Astrocyte (in vitro differentiated cells and primary cell): ENCODE measurements at regions not wholly inside any gene's neighbourhood (a gene's known extent, or its start where the extent isn't known, plus 50 kb on each side); places are given as distances from the start of the nearest gene placed in this dataset.

Experiments used
- DNase-seq: peaks from one replicate; pipeline ENCODE4 v3.0.0-alpha.2; 2010; ENCODE audit warnings: low read depth
- FAIRE-seq: peaks from 2 replicates; lab custom pipeline; 2011; peaks lifted over from hg19 to GRCh38; lab: Jason Lieb, UNC
- H2AFZ ChIP-seq: 2 replicates; pipeline ENCODE4 v1.6.0; 2012; ENCODE audit warnings: low read depth, low read length, inconsistent platforms
- H3K27ac ChIP-seq: 2 replicates; pipeline ENCODE4 v1.5.1; 2011; ENCODE audit warnings: low read depth, low read length, inconsistent platforms
- H3K27me3 ChIP-seq: 2 replicates; pipeline ENCODE4 v1.6.0; 2011; ENCODE audit warnings: low read length, inconsistent platforms; ENCODE audit not compliant: insufficient read depth
- H3K36me3 ChIP-seq: 2 replicates; pipeline ENCODE4 v1.5.1; 2011; ENCODE audit warnings: low read length, inconsistent platforms; ENCODE audit not compliant: insufficient read depth
- H3K4me1 ChIP-seq: 2 replicates; pipeline ENCODE4 v1.5.1; 2011; ENCODE audit warnings: low read length, inconsistent platforms; ENCODE audit not compliant: insufficient read depth
- H3K4me2 ChIP-seq: 2 replicates; pipeline ENCODE4 v1.6.0; 2012; ENCODE audit warnings: low read length, inconsistent platforms
- H3K4me3 ChIP-seq: 2 replicates; pipeline ENCODE4 v1.5.1; 2011; ENCODE audit warnings: low read depth, mild to moderate bottlenecking, low read length, inconsistent platforms; ENCODE audit not compliant: insufficient read depth
- H3K79me2 ChIP-seq: 2 replicates; pipeline ENCODE4 v1.6.0; 2012; ENCODE audit warnings: mild to moderate bottlenecking, low read length, inconsistent platforms; ENCODE audit not compliant: insufficient read depth
- H3K9ac ChIP-seq: 2 replicates; pipeline ENCODE4 v1.6.0; 2012; ENCODE audit warnings: mild to moderate bottlenecking, low read length, inconsistent platforms
- H3K9me3 ChIP-seq: 2 replicates; pipeline ENCODE4 v1.5.1; 2012; ENCODE audit warnings: low read depth, mild to moderate bottlenecking, low read length, inconsistent platforms; ENCODE audit not compliant: insufficient read depth
- H4K20me1 ChIP-seq: 2 replicates; pipeline ENCODE4 v1.6.0; 2012; ENCODE audit warnings: low read length, inconsistent platforms; ENCODE audit not compliant: insufficient read depth
- H3K27ac Mint-ChIP-seq: one replicate; pipeline ENCODE4 v1.8.0; 2021; ENCODE audit warnings: mild to moderate bottlenecking, mixed read lengths; ENCODE audit not compliant: unreplicated experiment
- H3K27me3 Mint-ChIP-seq: one replicate; pipeline ENCODE4 v1.8.0; 2021; ENCODE audit warnings: low read depth, mixed read lengths; ENCODE audit not compliant: unreplicated experiment
- H3K36me3 Mint-ChIP-seq: one replicate; pipeline ENCODE4 v1.8.0; 2021; ENCODE audit warnings: low read depth, mixed read lengths; ENCODE audit not compliant: unreplicated experiment
- H3K4me1 Mint-ChIP-seq: one replicate; pipeline ENCODE4 v1.8.0; 2021; ENCODE audit warnings: low read depth, mixed read lengths; ENCODE audit not compliant: unreplicated experiment
- H3K4me3 Mint-ChIP-seq: one replicate; pipeline ENCODE4 v1.8.0; 2021; ENCODE audit warnings: mild to moderate bottlenecking, moderate library complexity, mixed read lengths; ENCODE audit not compliant: unreplicated experiment
- H3K9me3 Mint-ChIP-seq: one replicate; pipeline ENCODE4 v1.8.0; 2021; ENCODE audit warnings: mild to moderate bottlenecking, mixed read lengths; ENCODE audit not compliant: unreplicated experiment
- EZH2 ChIP-seq: IDR thresholded peaks from 2 replicates; pipeline ENCODE4 v1.6.1; 2012; ENCODE audit warnings: mild to moderate bottlenecking, low read length, inconsistent platforms; ENCODE audit not compliant: insufficient read depth
- TF ChIP-seq, protein P1 (sequence below): IDR thresholded peaks from 2 replicates; pipeline ENCODE4 v1.5.1; 2011; ENCODE audit warnings: low read depth, mild to moderate bottlenecking, inconsistent platforms, low read length, moderate library complexity; ENCODE audit not compliant: insufficient read depth

- FAIRE-seq (no peak), DNase-seq (no peak)
- H3K9ac ChIP-seq: no peak overlapping the region
- no peaks in the 10 kb centered on the region for H4K20me1 ChIP-seq
- TF ChIP-seq, protein P1, sequence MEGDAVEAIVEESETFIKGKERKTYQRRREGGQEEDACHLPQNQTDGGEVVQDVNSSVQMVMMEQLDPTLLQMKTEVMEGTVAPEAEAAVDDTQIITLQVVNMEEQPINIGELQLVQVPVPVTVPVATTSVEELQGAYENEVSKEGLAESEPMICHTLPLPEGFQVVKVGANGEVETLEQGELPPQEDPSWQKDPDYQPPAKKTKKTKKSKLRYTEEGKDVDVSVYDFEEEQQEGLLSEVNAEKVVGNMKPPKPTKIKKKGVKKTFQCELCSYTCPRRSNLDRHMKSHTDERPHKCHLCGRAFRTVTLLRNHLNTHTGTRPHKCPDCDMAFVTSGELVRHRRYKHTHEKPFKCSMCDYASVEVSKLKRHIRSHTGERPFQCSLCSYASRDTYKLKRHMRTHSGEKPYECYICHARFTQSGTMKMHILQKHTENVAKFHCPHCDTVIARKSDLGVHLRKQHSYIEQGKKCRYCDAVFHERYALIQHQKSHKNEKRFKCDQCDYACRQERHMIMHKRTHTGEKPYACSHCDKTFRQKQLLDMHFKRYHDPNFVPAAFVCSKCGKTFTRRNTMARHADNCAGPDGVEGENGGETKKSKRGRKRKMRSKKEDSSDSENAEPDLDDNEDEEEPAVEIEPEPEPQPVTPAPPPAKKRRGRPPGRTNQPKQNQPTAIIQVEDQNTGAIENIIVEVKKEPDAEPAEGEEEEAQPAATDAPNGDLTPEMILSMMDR: no peak
- no peak for TF ChIP-seq EZH2
- no peak overlapping the region for H3K4me3 Mint-ChIP-seq
- H3K79me2 ChIP-seq: no peaks in the 10 kb centered on the region
- no peak overlapping the region for H2AFZ ChIP-seq
- no peak overlapping the region for H3K4me2 ChIP-seq
- H3K36me3 Mint-ChIP-seq: no peaks in the 10 kb centered on the region
- no peak overlapping the region for H3K27ac Mint-ChIP-seq
- H3K4me3 ChIP-seq: no peak overlapping the region
- peaks cover 14% of the 10 kb centered on the region for H3K4me1 ChIP-seq
- H3K36me3 ChIP-seq: no peaks in the 10 kb centered on the region
- H3K9me3 ChIP-seq: no peaks in the 10 kb centered on the region
- no peaks in the 10 kb centered on the region for H3K27me3 Mint-ChIP-seq
- H3K9me3 Mint-ChIP-seq: no peaks in the 10 kb centered on the region
- H3K4me1 Mint-ChIP-seq: peaks cover 35% of the 10 kb centered on the region
- H3K27me3 ChIP-seq: no peaks in the 10 kb centered on the region
- H3K27ac ChIP-seq: no peak overlapping the region
Observed at GRCh38 chr4:156116991-156117390, 163.3 kb upstream of the CTSO start.

DNA sequence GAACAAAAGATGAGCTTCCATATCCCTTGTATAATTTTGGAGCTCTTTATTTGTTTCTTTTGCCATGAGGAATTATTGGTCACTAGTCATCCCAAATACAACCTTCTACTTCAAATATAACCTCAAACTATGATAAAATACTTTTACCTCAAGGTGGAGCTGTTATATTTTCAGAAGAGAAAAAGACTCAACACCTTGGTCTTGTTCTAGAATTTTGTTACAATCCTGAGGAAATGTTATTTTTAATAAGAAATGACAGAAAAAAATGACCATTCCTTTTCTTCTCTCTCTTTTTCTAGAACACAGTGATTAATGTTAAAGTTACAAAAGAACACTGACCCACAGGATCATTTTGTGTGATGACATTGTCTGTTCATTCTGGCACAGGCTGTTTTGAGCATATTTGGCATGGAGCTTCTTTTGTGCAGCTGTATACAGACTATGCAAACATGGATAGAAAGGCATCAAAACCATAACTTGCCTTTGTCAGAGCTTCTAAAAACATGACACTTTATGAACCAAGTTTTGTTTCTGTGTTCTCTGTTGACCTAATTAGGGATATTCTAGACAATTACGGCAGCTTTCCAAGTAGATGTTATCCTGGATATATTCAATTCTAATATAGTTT lies 159.6 kb upstream of the CTSO start:
- no peak for TF ChIP-seq EZH2
- TF ChIP-seq, protein P1: peak; percentile 17
- H3K4me2 ChIP-seq: no peak overlapping the region
- no peaks in the 10 kb centered on the region for H3K27me3 Mint-ChIP-seq
- H3K9ac ChIP-seq: no peak overlapping the region
- FAIRE-seq (peak; percentile 73), DNase-seq (peak; percentile 21)
- no peak overlapping the region for H3K27ac ChIP-seq
- no peak overlapping the region for H3K4me3 Mint-ChIP-seq
- no peak overlapping the region for H2AFZ ChIP-seq
- H3K36me3 Mint-ChIP-seq: no peaks in the 10 kb centered on the region
- no peak overlapping the region for H3K27ac Mint-ChIP-seq
- H3K9me3 ChIP-seq: no peaks in the 10 kb centered on the region
- no peaks in the 10 kb centered on the region for H3K36me3 ChIP-seq
- no peaks in the 10 kb centered on the region for H3K79me2 ChIP-seq
- no peaks in the 10 kb centered on the region for H3K9me3 Mint-ChIP-seq
- no peaks in the 10 kb centered on the region for H4K20me1 ChIP-seq
- no peaks in the 10 kb centered on the region for H3K27me3 ChIP-seq
- peaks cover 41% of the 10 kb centered on the region for H3K4me1 Mint-ChIP-seq
- H3K4me3 ChIP-seq: no peak overlapping the region
- H3K4me1 ChIP-seq: peaks cover 14% of the 10 kb centered on the region

DNA sequence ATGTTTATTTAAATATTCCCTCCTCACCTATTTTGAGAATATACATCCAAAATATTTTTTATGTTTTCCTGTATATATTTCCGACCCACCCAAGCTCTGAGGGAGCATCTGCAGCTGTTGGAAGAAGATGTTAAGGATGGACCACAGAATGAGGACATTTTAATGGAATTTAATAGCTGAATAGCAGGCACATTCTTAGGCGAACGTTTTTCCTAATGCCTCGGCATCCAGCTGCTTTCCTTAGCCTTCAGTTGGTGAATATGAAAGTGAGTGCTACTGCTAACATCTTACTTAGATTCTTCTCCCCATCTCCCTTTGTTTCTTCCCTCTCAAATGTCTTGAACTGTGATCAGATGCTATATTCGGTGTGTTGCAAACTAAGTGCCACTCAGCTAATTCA lies 158.0 kb upstream of the CTSO start:
- DNase-seq: no peak
- peaks cover 14% of the 10 kb centered on the region for H3K4me1 ChIP-seq
- no peak for TF ChIP-seq EZH2
- TF ChIP-seq, protein P1: no peak
- H3K36me3 ChIP-seq: no peaks in the 10 kb centered on the region
- no peaks in the 10 kb centered on the region for H4K20me1 ChIP-seq
- no peak overlapping the region for H3K4me3 Mint-ChIP-seq
- H3K4me3 ChIP-seq: no peak overlapping the region
- H3K9ac ChIP-seq: no peak overlapping the region
- FAIRE-seq: no peak
- no peak overlapping the region for H3K27ac ChIP-seq
- no peaks in the 10 kb centered on the region for H3K79me2 ChIP-seq
- H3K4me1 Mint-ChIP-seq: peaks cover 39% of the 10 kb centered on the region
- no peak overlapping the region for H2AFZ ChIP-seq
- H3K27ac Mint-ChIP-seq: no peak overlapping the region
- no peak overlapping the region for H3K4me2 ChIP-seq
- no peaks in the 10 kb centered on the region for H3K9me3 ChIP-seq
- H3K27me3 ChIP-seq: no peaks in the 10 kb centered on the region
- peaks cover 2% of the 10 kb centered on the region for H3K9me3 Mint-ChIP-seq
- no peaks in the 10 kb centered on the region for H3K36me3 Mint-ChIP-seq
- H3K27me3 Mint-ChIP-seq: no peaks in the 10 kb centered on the region
